GM18858 (cell line): ENCODE measurements at regions not wholly inside any gene's neighbourhood (a gene's known extent, or its start where the extent isn't known, plus 50 kb on each side); places are given as distances from the start of the nearest gene placed in this dataset.

Source experiments
- ATAC-seq: cut with Tn5 transposase; IDR thresholded peaks from one replicate; pipeline ENCODE4 v1.9.1; 2021; ENCODE audit not compliant: unreplicated experiment

GRCh38 chr1:216924732-216925131 lies 201.5 kb upstream of the ESRRG start:
- no peak for ATAC-seq

- ATAC-seq = no peak
Measured at GRCh38 chr1:216923601-216924000, 200.4 kb upstream of the ESRRG start.

GRCh38 chr1:216922406-216922805 lies 199.2 kb upstream of the ESRRG start:
- ATAC-seq = no peak

GRCh38 chr1:216921866-216922265 lies 198.6 kb upstream of the ESRRG start:
- ATAC-seq = no peak

- ATAC-seq = no peak
Measured at GRCh38 chr1:216919060-216919970, 196.1 kb upstream of the ESRRG start.

- ATAC-seq = no peak
Measured at GRCh38 chr1:216916890-216917438, 193.7 kb upstream of the ESRRG start.

GRCh38 chr1:216914974-216915373 lies 191.7 kb upstream of the ESRRG start:
- no peak for ATAC-seq

- ATAC-seq = no peak
Measured at GRCh38 chr1:216913976-216914375, 190.7 kb upstream of the ESRRG start.

- ATAC-seq = no peak
Measured at GRCh38 chr1:216910081-216910840, 187.0 kb upstream of the ESRRG start.

- ATAC-seq = no peak
Measured at GRCh38 chr1:216908126-216908525, 184.9 kb upstream of the ESRRG start.

- no peak for ATAC-seq
Measured at GRCh38 chr1:216907100-216907499, 183.9 kb upstream of the ESRRG start.

- ATAC-seq = no peak
Measured at GRCh38 chr1:216905781-216906180, 182.6 kb upstream of the ESRRG start.

GRCh38 chr1:216905137-216905536 lies 181.9 kb upstream of the ESRRG start:
- no peak for ATAC-seq

GRCh38 chr1:216904471-216904870 lies 181.2 kb upstream of the ESRRG start:
- no peak for ATAC-seq

GRCh38 chr1:216903382-216903740 lies 180.1 kb upstream of the ESRRG start:
- no peak for ATAC-seq

- ATAC-seq = no peak
Measured at GRCh38 chr1:216902669-216903381, 179.6 kb upstream of the ESRRG start.

GRCh38 chr1:216900116-216900620 lies 176.9 kb upstream of the ESRRG start:
- no peak for ATAC-seq

GRCh38 chr1:216898801-216899200 lies 175.6 kb upstream of the ESRRG start:
- no peak for ATAC-seq

- ATAC-seq = no peak
Measured at GRCh38 chr1:216896146-216896545, 172.9 kb upstream of the ESRRG start.

GRCh38 chr1:216894494-216894893 lies 171.3 kb upstream of the ESRRG start:
- no peak for ATAC-seq

- ATAC-seq = no peak
Measured at GRCh38 chr1:216892581-216893160, 169.4 kb upstream of the ESRRG start.
